SU-DHL-6 (cell line): ENCODE measurements at regions not wholly inside any gene's neighbourhood (a gene's known extent, or its start where the extent isn't known, plus 50 kb on each side); places are given as distances from the start of the nearest gene placed in this dataset.

ENCODE experiments used
- H2AFZ ChIP-seq: fragments of 200-600 bp; sonication (generic); 2 replicates; pipeline ENCODE4 v1.6.1; 2014; ENCODE audit warnings: low read depth, mild to moderate bottlenecking, moderate library complexity, mixed read lengths, antibody characterized with exemption, low read length; ENCODE audit not compliant: severe bottlenecking
- H3F3A ChIP-seq: fragments of 200-600 bp; shearing (Covaris generic); 2 replicates; pipeline ENCODE4 v1.6.0; 2016; ENCODE audit warnings: antibody characterized with exemption, mild to moderate bottlenecking; ENCODE audit not compliant: insufficient read depth
- H3K27ac ChIP-seq: fragments of 200-600 bp; sonication (generic); 2 replicates; pipeline ENCODE4 v1.5.1; 2016; ENCODE audit warnings: low read depth, mild to moderate bottlenecking, low read length, moderate library complexity, mixed read lengths
- H3K27me3 ChIP-seq: fragments of 200-600 bp; sonication (generic), shearing (Covaris generic); 2 replicates; pipeline ENCODE4 v1.6.0; 2014; ENCODE audit warnings: mild to moderate bottlenecking, low read length
- H3K36me3 ChIP-seq: fragments of 200-600 bp; sonication (generic); 2 replicates; pipeline ENCODE4 v1.6.1; 2014; ENCODE audit warnings: mild to moderate bottlenecking, low read length, mixed read lengths
- H3K4me2 ChIP-seq: fragments of 300-600, 200-600 bp; shearing (Covaris generic), sonication (generic); 2 replicates; pipeline ENCODE4 v1.6.0; 2014; ENCODE audit warnings: low read length, low read depth, mild to moderate bottlenecking; ENCODE audit not compliant: poor library complexity, severe bottlenecking
- H3K4me3 ChIP-seq: fragments of 200-600 bp; sonication (generic); 2 replicates; pipeline ENCODE4 v1.5.1; 2014; ENCODE audit warnings: antibody characterized with exemption, low read length, mild to moderate bottlenecking, mixed read lengths; ENCODE audit not compliant: insufficient read depth, poor library complexity, severe bottlenecking
- H3K79me2 ChIP-seq: fragments of 200-600 bp; sonication (generic); 2 replicates; pipeline ENCODE4 v1.6.1; 2014; ENCODE audit warnings: mild to moderate bottlenecking, low read length, moderate library complexity; ENCODE audit not compliant: insufficient read depth
- H3K9ac ChIP-seq: fragments of 200-600 bp; sonication (generic); 2 replicates; pipeline ENCODE4 v1.7.0; 2014; ENCODE audit warnings: mild to moderate bottlenecking, low read length
- H3K9me2 ChIP-seq: fragments of 200-600 bp; sonication (generic); replicated peaks from 2 replicates; pipeline ENCODE4 v1.6.1; 2014; ENCODE audit warnings: low read length; ENCODE audit not compliant: insufficient read depth
- H3K9me3 ChIP-seq: fragments of 200-600 bp; sonication (generic); 2 replicates; pipeline ENCODE4 v1.6.1; 2014; ENCODE audit warnings: low read length, mixed read lengths; ENCODE audit not compliant: insufficient read depth
- H4K20me1 ChIP-seq: fragments of 200-600 bp; sonication (generic); 2 replicates; pipeline ENCODE4 v1.6.1; 2014; ENCODE audit warnings: low read depth, mild to moderate bottlenecking, antibody characterized with exemption, low read length, moderate library complexity, mixed read lengths
- EZH2phosphoT487 ChIP-seq: fragments of 200-600 bp; sonication (generic), shearing (Covaris generic); conservative IDR thresholded peaks from 2 replicates; pipeline ENCODE4 v1.6.1; 2018; ENCODE audit warnings: mild to moderate bottlenecking, antibody characterized with exemption, low read length, moderate library complexity, mixed read lengths
- TF ChIP-seq, protein P1 (sequence below): fragments of 200-600 bp; sonication (generic); IDR thresholded peaks from one replicate; pipeline ENCODE4 v1.5.1; 2017; ENCODE audit warnings: antibody characterized with exemption, mild to moderate bottlenecking, low read length, moderate library complexity; ENCODE audit not compliant: insufficient read depth, poor library complexity, severe bottlenecking

DNA sequence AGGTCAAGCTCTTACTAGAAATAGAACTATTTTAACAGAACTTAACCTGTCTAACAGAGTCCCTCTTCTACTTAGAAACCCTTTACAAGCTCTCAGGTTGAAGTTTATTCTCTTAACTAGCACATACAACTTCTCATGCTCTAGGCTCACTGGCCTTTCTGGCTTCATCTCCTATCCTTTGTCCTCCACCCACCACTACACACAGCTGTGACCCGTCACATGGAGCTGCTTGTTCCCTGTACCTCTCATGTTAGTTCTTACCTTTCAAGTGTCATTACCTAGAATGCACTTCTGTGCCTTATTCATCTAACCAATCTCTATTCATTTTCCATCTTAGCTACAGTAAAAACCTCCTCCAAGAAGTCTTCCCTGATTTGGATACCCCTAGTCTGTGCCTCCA, 89.4 kb upstream of the APC start:
- no peak for TF ChIP-seq EZH2phosphoT487
- TF ChIP-seq, protein P1, sequence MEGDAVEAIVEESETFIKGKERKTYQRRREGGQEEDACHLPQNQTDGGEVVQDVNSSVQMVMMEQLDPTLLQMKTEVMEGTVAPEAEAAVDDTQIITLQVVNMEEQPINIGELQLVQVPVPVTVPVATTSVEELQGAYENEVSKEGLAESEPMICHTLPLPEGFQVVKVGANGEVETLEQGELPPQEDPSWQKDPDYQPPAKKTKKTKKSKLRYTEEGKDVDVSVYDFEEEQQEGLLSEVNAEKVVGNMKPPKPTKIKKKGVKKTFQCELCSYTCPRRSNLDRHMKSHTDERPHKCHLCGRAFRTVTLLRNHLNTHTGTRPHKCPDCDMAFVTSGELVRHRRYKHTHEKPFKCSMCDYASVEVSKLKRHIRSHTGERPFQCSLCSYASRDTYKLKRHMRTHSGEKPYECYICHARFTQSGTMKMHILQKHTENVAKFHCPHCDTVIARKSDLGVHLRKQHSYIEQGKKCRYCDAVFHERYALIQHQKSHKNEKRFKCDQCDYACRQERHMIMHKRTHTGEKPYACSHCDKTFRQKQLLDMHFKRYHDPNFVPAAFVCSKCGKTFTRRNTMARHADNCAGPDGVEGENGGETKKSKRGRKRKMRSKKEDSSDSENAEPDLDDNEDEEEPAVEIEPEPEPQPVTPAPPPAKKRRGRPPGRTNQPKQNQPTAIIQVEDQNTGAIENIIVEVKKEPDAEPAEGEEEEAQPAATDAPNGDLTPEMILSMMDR = no peak
- H3K4me2 ChIP-seq = no peak overlapping the region
- no peak overlapping the region for H3K4me3 ChIP-seq
- no peak overlapping the region for H3K27ac ChIP-seq
- no peak overlapping the region for H2AFZ ChIP-seq
- no peaks in the 10 kb centered on the region for H4K20me1 ChIP-seq
- H3K9me3 ChIP-seq = no peaks in the 10 kb centered on the region
- H3K27me3 ChIP-seq = no peaks in the 10 kb centered on the region
- no peak overlapping the region for H3K9ac ChIP-seq
- H3F3A ChIP-seq = no peaks in the 10 kb centered on the region
- H3K9me2 ChIP-seq = no peaks in the 10 kb centered on the region
- no peaks in the 10 kb centered on the region for H3K36me3 ChIP-seq
- H3K79me2 ChIP-seq = no peaks in the 10 kb centered on the region

DNA sequence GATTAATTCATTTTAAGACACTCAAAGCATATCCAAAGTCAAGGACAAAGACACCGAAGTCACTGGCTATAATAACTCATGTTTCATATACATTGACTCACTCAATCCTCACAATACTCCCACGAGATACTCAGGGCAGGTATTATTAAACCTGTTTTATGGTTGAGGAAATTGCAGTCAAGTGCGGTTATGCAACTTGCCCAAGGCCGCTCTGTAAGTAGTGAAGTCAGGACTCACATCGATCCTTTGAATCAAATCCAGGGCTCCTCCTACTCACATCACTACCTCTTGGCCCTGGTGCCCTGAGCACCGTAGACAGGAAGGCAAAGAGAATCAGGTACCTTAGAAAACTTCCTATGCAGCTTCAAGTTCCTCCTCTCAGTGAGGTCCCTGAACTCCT, 87.8 kb upstream of the APC start:
- TF ChIP-seq, protein P1 = no peak
- TF ChIP-seq EZH2phosphoT487 = no peak
- H3K4me2 ChIP-seq = no peak overlapping the region
- no peak overlapping the region for H3K4me3 ChIP-seq
- H3K9me2 ChIP-seq = no peaks in the 10 kb centered on the region
- no peaks in the 10 kb centered on the region for H3K9me3 ChIP-seq
- H2AFZ ChIP-seq = no peak overlapping the region
- no peaks in the 10 kb centered on the region for H3K27me3 ChIP-seq
- H3K79me2 ChIP-seq = no peaks in the 10 kb centered on the region
- no peaks in the 10 kb centered on the region for H4K20me1 ChIP-seq
- no peaks in the 10 kb centered on the region for H3K36me3 ChIP-seq
- no peak overlapping the region for H3K27ac ChIP-seq
- no peaks in the 10 kb centered on the region for H3F3A ChIP-seq
- H3K9ac ChIP-seq = no peak overlapping the region

DNA sequence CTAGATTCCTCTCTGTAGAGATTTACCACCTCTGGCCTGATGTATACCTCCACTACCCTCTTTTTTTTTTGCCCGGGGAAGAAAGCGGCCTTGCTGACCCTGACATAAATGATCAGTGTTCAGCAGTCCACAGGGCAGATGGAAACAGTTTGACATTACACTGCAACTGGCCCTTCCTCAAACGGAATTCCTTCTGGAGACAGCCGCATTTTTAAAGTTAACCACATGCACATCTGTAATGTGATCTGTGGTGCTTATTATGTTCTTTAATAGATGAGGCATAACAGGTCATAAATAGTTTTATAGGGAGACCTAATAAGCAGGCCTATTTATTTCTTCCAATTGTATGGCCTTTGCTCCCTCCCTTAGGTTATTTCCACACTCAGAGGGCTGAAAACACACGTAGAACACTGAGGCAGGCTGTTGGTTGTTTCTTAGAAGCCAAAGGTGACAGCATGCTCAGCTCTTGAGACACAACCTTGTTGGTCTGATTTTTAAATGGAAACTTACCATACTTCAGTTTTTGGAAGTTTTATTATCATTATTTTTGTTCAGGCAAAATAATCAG, 84.0 kb upstream of the APC start:
- Histone ChIP-seq H3F3A (no peaks in the 10 kb centered on the region), H3K27ac (no peak overlapping the region), H3K4me3 (no peak overlapping the region), H3K4me2 (no peak overlapping the region), H3K9ac (no peak overlapping the region), H3K36me3 (no peaks in the 10 kb centered on the region), H3K9me2 (no peaks in the 10 kb centered on the region), H3K79me2 (no peaks in the 10 kb centered on the region), H2AFZ (no peak overlapping the region), H3K9me3 (no peaks in the 10 kb centered on the region), H3K27me3 (no peaks in the 10 kb centered on the region), H4K20me1 (no peaks in the 10 kb centered on the region)
- TF ChIP-seq, protein P1 = no peak
- no peak for TF ChIP-seq EZH2phosphoT487
